GM12891 (cell line): ENCODE measurements at regions not wholly inside any gene's neighbourhood (a gene's known extent, or its start where the extent isn't known, plus 50 kb on each side); places are given as distances from the start of the nearest gene placed in this dataset.

Experiments
- DNase-seq: peaks from one replicate; pipeline ENCODE4 v3.0.0; 2011; ENCODE audit warnings: low spot score; ENCODE audit not compliant: insufficient read length
- FAIRE-seq: peaks from 2 replicates; lab custom pipeline; 2011; peaks lifted over from hg19 to GRCh38; lab: Jason Lieb, UNC
- PAX5 ChIP-seq: IDR thresholded peaks from 2 replicates; pipeline ENCODE4 v1.6.1; 2011; ENCODE audit warnings: low read length, moderate library complexity, mild to moderate bottlenecking; ENCODE audit not compliant: insufficient read depth, severe bottlenecking
- POLR2A ChIP-seq: IDR thresholded peaks from 2 replicates; pipeline ENCODE4 v1.6.1; 2011; ENCODE audit warnings: low read depth, low read length, control low read depth
- POLR2AphosphoS5 ChIP-seq: IDR thresholded peaks from 2 replicates; pipeline ENCODE4 v1.6.1; 2011; ENCODE audit warnings: low read depth, low read length, control low read depth
- POU2F2 ChIP-seq: IDR thresholded peaks from 2 replicates; pipeline ENCODE4 v1.6.1; 2011; ENCODE audit warnings: low read depth, mild to moderate bottlenecking, control low read depth, low read length, moderate library complexity
- SPI1 ChIP-seq: IDR thresholded peaks from 2 replicates; pipeline ENCODE4 v1.6.1; 2011; ENCODE audit warnings: low read depth, low read length, control low read depth
- TAF1 ChIP-seq: IDR thresholded peaks from 2 replicates; pipeline ENCODE4 v1.6.1; 2011; ENCODE audit warnings: low read depth, low read length, control low read depth

DNA sequence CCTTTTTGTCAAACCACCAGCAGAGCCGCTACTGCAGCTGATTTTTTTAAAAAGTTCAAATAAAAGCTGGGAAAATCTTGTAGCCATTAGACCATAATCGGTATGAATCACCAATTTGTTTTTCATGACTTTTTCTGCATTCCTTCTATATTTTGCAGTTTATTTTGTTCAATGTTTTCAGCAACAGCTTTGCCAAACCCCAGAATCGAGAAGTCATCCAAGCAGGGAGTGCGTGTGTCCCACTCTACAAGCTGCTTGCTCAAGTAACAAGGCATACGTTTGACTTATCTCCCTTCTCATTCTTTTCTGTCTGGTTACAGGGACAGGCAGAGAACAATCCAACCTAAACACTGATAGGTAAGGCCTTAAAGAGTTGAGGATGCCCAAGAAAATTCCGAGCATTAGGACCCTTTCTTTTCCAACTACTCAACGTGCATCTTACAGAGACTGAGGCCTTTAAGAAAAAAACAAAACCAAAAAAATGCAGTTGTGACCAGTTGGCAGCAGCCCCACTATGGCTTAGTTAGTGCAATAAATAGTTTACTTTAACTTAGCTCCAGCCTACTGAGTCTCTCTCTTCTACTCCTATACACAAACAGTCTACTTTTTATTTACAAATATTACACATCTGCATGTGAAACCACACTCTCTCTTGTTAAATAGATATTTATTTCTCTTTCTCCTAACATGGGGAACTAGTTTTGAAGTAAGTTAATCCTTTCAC, 134.7 kb upstream of the SLIT3 start:
- no peak for TF ChIP-seq TAF1
- no peak for TF ChIP-seq POLR2A
- no peak for TF ChIP-seq PAX5
- TF ChIP-seq SPI1, result no peak
- no peak for TF ChIP-seq POU2F2
- no peak for TF ChIP-seq POLR2AphosphoS5
- FAIRE-seq (no peak), DNase-seq (no peak)

DNA sequence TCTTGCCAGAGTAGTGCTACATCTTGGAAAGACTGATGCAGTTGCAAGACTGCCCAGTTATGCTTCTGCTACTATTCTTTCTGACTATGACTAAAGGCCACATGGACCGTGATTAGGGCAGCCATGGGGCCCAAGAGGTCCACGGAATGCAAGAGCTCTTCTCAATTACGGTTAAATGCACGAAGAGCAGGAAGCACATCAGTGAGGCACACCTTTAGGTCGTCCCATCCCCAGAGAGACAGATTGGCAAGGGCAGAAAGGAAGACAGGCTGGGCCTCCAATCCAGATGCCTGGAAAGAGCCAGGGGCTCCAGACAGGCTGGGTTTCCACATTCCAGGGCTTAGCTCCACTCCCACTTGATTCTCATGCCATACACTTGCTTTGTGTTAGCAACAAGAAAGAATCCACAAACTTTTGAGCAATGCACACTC, 132.3 kb upstream of the SLIT3 start:
- no peak for DNase-seq
- no peak for FAIRE-seq
- no peak for TF ChIP-seq POU2F2
- TF ChIP-seq TAF1, result no peak
- no peak for TF ChIP-seq PAX5
- no peak for TF ChIP-seq POLR2A
- no peak for TF ChIP-seq POLR2AphosphoS5
- TF ChIP-seq SPI1, result no peak

DNA sequence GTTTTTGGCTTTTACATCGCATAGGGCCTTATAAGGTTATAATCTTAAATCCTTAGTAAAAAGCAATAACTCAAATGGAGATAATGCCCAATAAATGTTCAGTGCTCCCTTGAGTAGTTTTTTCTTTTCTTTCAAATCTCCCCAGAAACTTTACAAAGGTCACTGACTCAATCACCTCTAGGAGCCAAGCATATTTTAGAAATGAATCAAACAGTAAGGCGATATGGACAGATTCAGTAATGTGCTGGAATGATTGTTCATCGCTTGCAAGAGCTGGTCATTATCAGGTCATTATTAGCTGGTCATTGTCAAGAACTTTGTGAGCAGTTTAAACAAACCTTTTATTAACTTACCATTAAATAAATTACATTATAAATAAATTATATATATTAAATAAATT, 130.4 kb upstream of the SLIT3 start:
- no peak for FAIRE-seq
- TF ChIP-seq POLR2AphosphoS5 (no peak), POU2F2 (no peak), POLR2A (no peak), TAF1 (no peak), PAX5 (no peak)

DNA sequence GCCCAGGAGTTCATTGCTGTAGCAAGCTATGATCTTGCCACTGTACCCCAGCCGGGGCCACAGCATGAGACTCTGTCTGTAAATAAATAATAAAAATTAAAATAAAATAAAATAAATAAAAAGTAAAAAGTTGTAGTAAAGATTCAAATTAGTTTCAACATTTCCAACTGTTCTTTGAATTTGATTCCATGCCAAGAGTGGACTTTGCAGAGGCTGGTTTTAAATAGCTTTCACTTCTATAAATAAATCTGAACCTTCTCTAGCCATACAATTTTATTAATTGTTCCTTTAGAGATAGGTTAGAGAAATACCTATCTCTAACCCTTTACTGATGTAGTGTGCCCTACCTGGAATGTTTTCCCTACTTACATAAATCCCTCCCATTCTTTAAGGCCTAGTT, 129.7 kb upstream of the SLIT3 start:
- TF ChIP-seq POLR2AphosphoS5 (no peak), PAX5 (no peak), SPI1 (no peak), POLR2A (no peak), TAF1 (no peak), POU2F2 (no peak)
- DNase-seq (no peak), FAIRE-seq (no peak)

More for the DNA sequence above, 130.4 kb upstream of the SLIT3 start:
- no peak for DNase-seq

DNA sequence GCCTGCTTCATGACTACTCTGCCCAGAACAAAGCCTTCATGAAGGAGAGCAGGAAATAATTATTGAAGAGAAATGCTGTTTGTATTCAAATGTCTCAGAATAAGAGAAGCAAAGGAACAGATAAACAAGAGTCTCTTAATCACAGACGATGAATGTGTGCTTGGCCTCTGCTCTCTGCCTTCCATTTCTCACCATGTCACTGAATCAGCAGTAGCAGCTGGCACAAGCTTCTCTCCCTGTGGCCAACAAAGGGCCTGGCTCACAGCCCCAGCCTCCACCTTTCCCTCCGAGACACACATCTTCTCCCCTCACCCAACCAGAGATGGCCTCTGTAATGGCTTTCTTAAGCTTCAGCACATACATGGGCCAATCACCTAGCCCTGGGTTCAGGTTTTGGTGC, 128.1 kb upstream of the SLIT3 start:
- TF ChIP-seq SPI1 (no peak), PAX5 (no peak), POU2F2 (no peak), POLR2AphosphoS5 (no peak)
- DNase-seq, result no peak
- no peak for FAIRE-seq

DNA sequence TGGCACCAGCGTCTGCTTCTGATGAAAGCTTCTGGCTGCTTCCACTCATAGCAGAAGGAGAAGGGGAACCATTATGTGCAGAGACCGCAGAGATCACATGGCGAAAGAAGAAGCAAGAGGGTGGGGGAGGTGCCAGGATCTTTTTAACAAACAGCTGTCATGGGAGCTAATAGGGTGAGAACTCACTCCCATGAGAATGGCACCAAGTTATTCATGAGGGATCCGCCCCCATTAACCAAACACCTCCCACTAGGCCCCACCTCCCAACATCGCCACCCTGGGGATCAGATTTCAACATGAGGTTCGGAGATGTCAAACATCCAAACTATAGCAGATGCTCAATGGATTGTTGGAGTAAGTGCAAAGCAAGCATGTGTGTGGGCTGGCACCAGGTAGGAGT, 125.8 kb upstream of the SLIT3 start:
- no peak for TF ChIP-seq SPI1
- TF ChIP-seq POLR2A, result no peak
- TF ChIP-seq PAX5, result no peak
- no peak for TF ChIP-seq TAF1
- FAIRE-seq, result no peak
- DNase-seq, result no peak

DNA sequence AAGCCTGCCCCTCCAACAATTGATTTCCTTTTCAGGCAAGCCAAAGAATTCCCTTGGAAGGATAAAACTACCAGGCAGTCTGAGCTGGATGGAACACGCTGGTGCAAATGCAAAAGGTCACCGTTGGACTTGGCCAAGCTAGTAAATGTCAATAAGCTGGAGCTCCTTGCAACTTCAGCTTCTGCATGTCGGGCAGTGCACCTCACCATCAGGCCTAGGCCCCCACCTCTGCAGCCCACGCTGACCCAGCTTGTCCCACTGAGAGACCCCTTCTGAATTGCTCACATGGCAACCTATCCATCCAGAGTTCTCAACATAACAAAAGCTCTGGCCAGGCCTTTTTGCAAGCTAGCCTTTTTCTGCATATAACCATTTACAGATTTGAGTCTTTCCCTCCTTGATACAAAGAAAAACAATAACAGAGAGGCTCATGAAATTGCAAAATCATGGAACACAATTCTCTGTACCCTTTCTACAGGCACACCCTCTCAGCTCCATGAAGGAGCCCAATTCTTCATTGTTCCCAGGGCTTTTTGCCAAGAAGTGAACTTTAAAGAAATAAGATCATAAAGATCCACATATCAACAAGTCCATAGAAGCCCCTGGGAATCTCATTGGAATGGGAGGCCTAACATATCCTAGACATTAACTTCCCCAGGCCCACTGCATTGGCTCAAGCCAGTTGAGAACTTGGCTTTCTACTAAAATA, 123.9 kb upstream of the SLIT3 start:
- FAIRE-seq (no peak), DNase-seq (no peak)
- TF ChIP-seq POLR2A (no peak), POLR2AphosphoS5 (no peak), SPI1 (no peak), PAX5 (no peak), POU2F2 (no peak), TAF1 (no peak)

DNA sequence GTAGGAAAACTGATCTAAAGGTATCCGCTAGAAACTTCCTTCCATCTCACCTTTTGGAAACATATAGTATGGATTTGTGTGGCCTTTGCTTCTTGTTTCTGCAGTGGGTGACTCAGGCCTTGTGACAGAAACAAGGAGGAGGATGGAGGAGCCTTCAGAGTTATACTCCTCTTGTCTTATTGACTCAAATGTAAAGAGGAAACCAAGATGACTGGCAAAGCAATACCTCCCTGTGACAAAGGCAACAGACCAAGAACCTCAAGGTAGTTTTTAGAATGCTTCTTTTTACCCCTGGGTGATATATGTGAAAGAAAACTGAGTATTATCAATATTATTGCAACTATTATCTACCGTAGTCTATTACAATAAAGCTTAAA, 123.3 kb upstream of the SLIT3 start:
- no peak for FAIRE-seq

DNA sequence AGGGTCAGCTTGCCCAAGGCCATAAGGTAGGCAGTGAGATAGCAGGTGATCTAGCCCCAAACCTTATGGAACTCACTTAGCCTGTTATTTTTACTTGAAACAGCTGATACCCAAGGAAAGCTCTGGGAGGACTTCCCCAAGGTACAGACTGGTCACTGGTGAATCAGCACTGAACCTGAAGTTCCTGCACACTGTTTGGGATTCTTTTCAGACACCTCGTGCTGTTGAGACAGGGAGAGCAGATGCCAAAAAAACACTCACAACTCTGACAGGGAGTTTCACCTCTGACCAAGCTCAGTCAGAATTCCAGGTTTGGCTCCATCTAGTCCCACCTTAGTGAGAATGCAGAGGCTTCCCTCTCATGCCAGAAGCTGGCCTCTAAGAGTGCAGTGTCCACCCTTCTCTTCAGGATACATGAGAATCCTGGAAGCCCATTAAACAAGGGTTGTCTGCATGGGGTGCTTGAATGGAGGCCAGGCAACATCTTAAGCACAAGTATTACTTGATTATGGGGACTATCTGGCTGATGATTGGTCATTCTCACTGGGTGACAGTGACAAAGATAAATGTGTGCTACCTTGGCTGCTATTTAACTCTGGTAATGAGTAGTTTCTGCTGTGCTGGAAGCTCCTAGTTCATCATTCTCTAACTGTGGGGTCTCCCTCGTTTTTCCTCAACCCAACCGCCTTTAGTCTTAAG, 122.8 kb upstream of the SLIT3 start:
- TF ChIP-seq PAX5 (no peak), TAF1 (no peak), POLR2AphosphoS5 (no peak), POU2F2 (no peak), POLR2A (no peak), SPI1 (no peak)
- FAIRE-seq, result no peak

More for the DNA sequence above, 123.3 kb upstream of the SLIT3 start:
- no peak for TF ChIP-seq POLR2A
- TF ChIP-seq PAX5, result no peak
- no peak for TF ChIP-seq POLR2AphosphoS5
- no peak for TF ChIP-seq POU2F2
- no peak for TF ChIP-seq TAF1
- no peak for TF ChIP-seq SPI1
- no peak for DNase-seq

More for the DNA sequence above, 122.8 kb upstream of the SLIT3 start:
- DNase-seq, result no peak
